ENCODE measurements at regions not wholly inside any gene's neighbourhood (a gene's known extent, or its start where the extent isn't known, plus 50 kb on each side); places are given as distances from the start of the nearest gene placed in this dataset.
"Not testable (repeated sequence)": the region's sequence is repeated elsewhere in the genome, so short reads cannot be mapped to it uniquely, and the experiment has no call there.

GRCh38 chr9:42937583-42938235 lies 754.2 kb downstream of the SPATA31A6 start:
- TF ChIP-seq ZHX1 (CRISPR knock-in tag; IDR thresholded peaks at IDR 0.05; ENCODE audit: low read depth); CTCF (CRISPR knock-in tag; IDR thresholded peaks at IDR 0.05); ZNF556 (CRISPR knock-in tag; IDR thresholded peaks at IDR 0.05; ENCODE audit: borderline replicate concordance); ZNF629 (CRISPR knock-in tag; conservative IDR thresholded peaks at IDR 0.05); ZNF333 (CRISPR knock-in tag; IDR thresholded peaks at IDR 0.05; ENCODE audit: borderline replicate concordance): not testable (repeated sequence)
